ENCODE measurements at regions not wholly inside any gene's neighbourhood (a gene's known extent, or its start where the extent isn't known, plus 50 kb on each side); places are given as distances from the start of the nearest gene placed in this dataset.

- no peak for DNase-seq
Measured at GRCh38 chr5:176711883-176712282, 64.6 kb downstream of the TSPAN17 start.

GRCh38 chr5:176712546-176713304 lies 65.4 kb downstream of the TSPAN17 start:
- no peak for DNase-seq

- no peak for DNase-seq
Measured at GRCh38 chr5:176713409-176713808, 66.1 kb downstream of the TSPAN17 start.

GRCh38 chr5:176714067-176714466 lies 66.8 kb downstream of the TSPAN17 start:
- no peak for DNase-seq

- no peak for DNase-seq
Measured at GRCh38 chr5:176716320-176716719, 69.0 kb downstream of the TSPAN17 start.

GRCh38 chr5:176719113-176719739 lies 71.9 kb downstream of the TSPAN17 start:
- no peak for DNase-seq

GRCh38 chr5:176721509-176721908 lies 74.2 kb downstream of the TSPAN17 start:
- no peak for DNase-seq

- DNase-seq = no peak
Measured at GRCh38 chr5:176722757-176723156, 75.5 kb downstream of the TSPAN17 start.

GRCh38 chr5:176723440-176723839 lies 76.2 kb downstream of the TSPAN17 start:
- no peak for DNase-seq

- peak; percentile 34 for DNase-seq
Measured at GRCh38 chr5:176724472-176724871, 77.2 kb downstream of the TSPAN17 start.

GRCh38 chr5:176725521-176726280 lies 78.4 kb downstream of the TSPAN17 start:
- DNase-seq = no peak

- no peak for DNase-seq
Measured at GRCh38 chr5:176726746-176727527, 79.7 kb downstream of the TSPAN17 start.

GRCh38 chr5:176727528-176727900 lies 80.2 kb downstream of the TSPAN17 start:
- DNase-seq = no peak

GRCh38 chr5:176727983-176728675 lies 80.8 kb downstream of the TSPAN17 start:
- no peak for DNase-seq

GRCh38 chr5:176728831-176729251 lies 81.5 kb upstream of the UNC5A start:
- no peak for DNase-seq

- no peak for DNase-seq
Measured at GRCh38 chr5:176730815-176731475, 79.4 kb upstream of the UNC5A start.

- DNase-seq = no peak
Measured at GRCh38 chr5:176731506-176732160, 78.7 kb upstream of the UNC5A start.

GRCh38 chr5:176732306-176732705 lies 78.1 kb upstream of the UNC5A start:
- no peak for DNase-seq

GRCh38 chr5:176732736-176733405 lies 77.5 kb upstream of the UNC5A start:
- no peak for DNase-seq

GRCh38 chr5:176733406-176734262 lies 76.7 kb upstream of the UNC5A start:
- DNase-seq = no peak

Data from NCI-H510A (cell line).